CD4-positive, alpha-beta T cell (primary cell): ENCODE measurements at regions not wholly inside any gene's neighbourhood (a gene's known extent, or its start where the extent isn't known, plus 50 kb on each side); places are given as distances from the start of the nearest gene placed in this dataset.

Experiments used
- ATAC-seq: fragments of 200-7000 bp; cut with Tn5 transposase; one replicate; pipeline ENCODE4 v1.10.0; 2022; ENCODE audit warnings: mild to moderate bottlenecking; ENCODE audit not compliant: poor library complexity
- CTCF ChIA-PET: fragments of 350-600 bp; sonication (Branson Sonifier 250); formaldehyde crosslinking; loops from one replicate; lab custom pipeline; 2021; ENCODE audit warnings: antibody characterized with exemption, inconsistent platforms; lab: Charles Lee
- POLR2A ChIA-PET: fragments of 350-600 bp; sonication (Branson Sonifier 250); formaldehyde crosslinking; loops from one replicate; lab custom pipeline; 2021; ENCODE audit warnings: antibody characterized with exemption, inconsistent platforms; lab: Charles Lee
- DNase-seq, 14 experiments: peaks; one replicate each; pipeline ENCODE4 v3.0.0-alpha.2; 2013 to 2020; ENCODE audit warnings: mixed read lengths in 2 of 14
- H3K27ac ChIP-seq, 2 donors: one replicate each; pipeline versions ENCODE4 v1.5.1 to v1.7.0; 2013; ENCODE audit warnings: low read length in 2 of 2, low read depth in 1 of 2, mild to moderate bottlenecking in 1 of 2
- H3K27me3 ChIP-seq, 2 experiments: 1 replicate in 1 of 2; 2 replicates in 1 of 2; pipeline versions ENCODE4 v1.6.1 to v1.7.0; 2013; ENCODE audit warnings: low read length in 2 of 2, control low read depth in 1 of 2, mild to moderate bottlenecking in 1 of 2, moderate library complexity in 1 of 2; ENCODE audit not compliant: insufficient read depth in 2 of 2, control insufficient read depth in 1 of 2
- H3K36me3 ChIP-seq: one replicate; pipeline ENCODE4 v1.6.1; 2013; ENCODE audit warnings: low read length, control low read depth; ENCODE audit not compliant: insufficient read depth
- H3K4me1 ChIP-seq: one replicate; pipeline ENCODE4 v1.6.1; 2013; ENCODE audit warnings: low read length, control low read depth; ENCODE audit not compliant: insufficient read depth
- H3K4me3 ChIP-seq: one replicate; pipeline ENCODE4 v1.5.1; 2013; ENCODE audit warnings: mild to moderate bottlenecking, low read length, moderate library complexity
- H3K9me3 ChIP-seq, 2 experiments: 1 replicate in 1 of 2; 2 replicates in 1 of 2; pipeline versions ENCODE4 v1.6.1 to v1.7.0; 2013; ENCODE audit warnings: low read length in 2 of 2, mild to moderate bottlenecking in 2 of 2, control low read depth in 1 of 2, moderate library complexity in 1 of 2; ENCODE audit not compliant: control insufficient read depth in 1 of 2, insufficient read depth in 1 of 2
- H3K27ac Mint-ChIP-seq: one replicate; pipeline ENCODE4 v1.8.0; 2020; ENCODE audit warnings: mixed read lengths
- H3K27me3 Mint-ChIP-seq: one replicate; pipeline ENCODE4 v1.8.0; 2021; ENCODE audit warnings: mixed read lengths
- H3K36me3 Mint-ChIP-seq: one replicate; pipeline ENCODE4 v1.8.0; 2021; ENCODE audit warnings: low read depth, mixed read lengths
- H3K4me1 Mint-ChIP-seq: one replicate; pipeline ENCODE4 v1.8.0; 2021; ENCODE audit warnings: low read depth, mixed read lengths
- H3K4me3 Mint-ChIP-seq: one replicate; pipeline ENCODE4 v1.8.0; 2020; ENCODE audit warnings: mild to moderate bottlenecking, mixed read lengths
- H3K9me3 Mint-ChIP-seq: one replicate; pipeline ENCODE4 v1.8.0; 2020; ENCODE audit warnings: mixed read lengths
- intact Hi-C, 2 experiments: fragments of 100-400 bp; cut with DNase I in 1 of 2; cut with micrococcal nuclease in 1 of 2; formaldehyde crosslinking; loops; one replicate each; pipeline versions ENCODE4 v1.15.1 to v1.9.0; 2023 to 2025; cut with DNase I, micrococcal nuclease
- TF ChIP-seq, protein P1 (sequence below): fragments of 200-600 bp; IDR thresholded peaks from one replicate; pipeline ENCODE4 v1.8.0; 2022; ENCODE audit warnings: antibody characterized with exemption, mild to moderate bottlenecking

DNA sequence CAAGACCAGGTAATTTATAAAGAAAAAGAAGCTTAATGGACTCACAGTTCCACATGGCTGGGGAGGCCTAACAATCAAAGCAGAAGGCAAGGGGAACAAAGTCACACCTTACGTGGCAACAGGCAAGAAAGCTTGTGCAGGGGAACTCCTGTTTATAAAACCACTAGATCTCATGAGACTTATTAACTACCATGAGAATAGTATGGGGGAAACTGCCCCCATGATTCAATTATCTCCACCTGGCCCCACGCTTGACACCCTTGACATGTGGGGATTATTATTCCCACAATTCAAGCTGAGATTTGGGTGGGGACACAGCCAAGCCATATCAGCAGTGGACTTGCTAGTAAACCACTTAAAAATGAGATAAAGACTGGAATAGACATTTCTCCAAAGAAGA lies 451.7 kb downstream of the DNAJB9 start:
- H3K9me3 ChIP-seq = no peaks in the 10 kb centered on the region
- TF ChIP-seq, protein P1, sequence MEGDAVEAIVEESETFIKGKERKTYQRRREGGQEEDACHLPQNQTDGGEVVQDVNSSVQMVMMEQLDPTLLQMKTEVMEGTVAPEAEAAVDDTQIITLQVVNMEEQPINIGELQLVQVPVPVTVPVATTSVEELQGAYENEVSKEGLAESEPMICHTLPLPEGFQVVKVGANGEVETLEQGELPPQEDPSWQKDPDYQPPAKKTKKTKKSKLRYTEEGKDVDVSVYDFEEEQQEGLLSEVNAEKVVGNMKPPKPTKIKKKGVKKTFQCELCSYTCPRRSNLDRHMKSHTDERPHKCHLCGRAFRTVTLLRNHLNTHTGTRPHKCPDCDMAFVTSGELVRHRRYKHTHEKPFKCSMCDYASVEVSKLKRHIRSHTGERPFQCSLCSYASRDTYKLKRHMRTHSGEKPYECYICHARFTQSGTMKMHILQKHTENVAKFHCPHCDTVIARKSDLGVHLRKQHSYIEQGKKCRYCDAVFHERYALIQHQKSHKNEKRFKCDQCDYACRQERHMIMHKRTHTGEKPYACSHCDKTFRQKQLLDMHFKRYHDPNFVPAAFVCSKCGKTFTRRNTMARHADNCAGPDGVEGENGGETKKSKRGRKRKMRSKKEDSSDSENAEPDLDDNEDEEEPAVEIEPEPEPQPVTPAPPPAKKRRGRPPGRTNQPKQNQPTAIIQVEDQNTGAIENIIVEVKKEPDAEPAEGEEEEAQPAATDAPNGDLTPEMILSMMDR = no peak
- Mint-ChIP-seq H3K9me3 (peaks cover 2% of the 10 kb centered on the region), H3K36me3 (no peaks in the 10 kb centered on the region), H3K4me3 (no peak overlapping the region), H3K27me3 (no peaks in the 10 kb centered on the region), H3K27ac (no peak overlapping the region), H3K4me1 (no peaks in the 10 kb centered on the region)
- no peak overlapping the region for H3K27ac ChIP-seq
- no peaks in the 10 kb centered on the region for H3K27me3 ChIP-seq
- ATAC-seq = no peak
- DNase-seq = no peak
- H3K4me1 ChIP-seq = no peaks in the 10 kb centered on the region
- H3K36me3 ChIP-seq = no peaks in the 10 kb centered on the region
- H3K4me3 ChIP-seq = no peak overlapping the region
- CTCF ChIA-PET = no interaction called here
- intact Hi-C loops = no loop called here
- POLR2A ChIA-PET = no interaction called here

DNA sequence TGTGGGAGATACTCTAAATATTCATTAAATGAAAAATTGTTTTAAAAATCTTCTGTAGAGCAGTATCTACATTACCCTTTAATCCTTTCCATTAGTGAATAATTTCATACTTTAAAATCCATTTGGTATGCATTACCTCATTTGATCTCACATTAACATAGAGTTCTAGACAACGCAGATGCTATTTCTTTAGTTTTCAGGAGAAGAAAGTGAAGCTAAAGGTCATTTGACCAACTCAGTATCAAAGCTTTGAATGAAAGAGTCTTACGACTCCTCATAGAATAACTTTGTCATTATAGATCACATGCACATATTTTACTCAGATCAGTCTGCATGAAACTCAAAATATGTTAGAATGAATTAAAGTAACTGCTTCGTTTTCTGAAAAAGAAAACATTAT lies 460.2 kb downstream of the DNAJB9 start:
- H3K27me3 Mint-ChIP-seq = no peaks in the 10 kb centered on the region
- intact Hi-C loops = no loop called here
- H3K9me3 ChIP-seq = no peaks in the 10 kb centered on the region
- H3K36me3 ChIP-seq = no peaks in the 10 kb centered on the region
- H3K27ac Mint-ChIP-seq = no peak overlapping the region
- no peaks in the 10 kb centered on the region for H3K27me3 ChIP-seq
- H3K4me1 ChIP-seq = no peaks in the 10 kb centered on the region
- no peak overlapping the region for H3K27ac ChIP-seq
- H3K4me3 ChIP-seq = no peak overlapping the region
- ChIA-PET CTCF (no interaction called here), POLR2A (no interaction called here)
- H3K9me3 Mint-ChIP-seq = peaks cover 8% of the 10 kb centered on the region
- no peak for DNase-seq
- no peaks in the 10 kb centered on the region for H3K36me3 Mint-ChIP-seq
- TF ChIP-seq, protein P1 = no peak
- ATAC-seq = no peak
- H3K4me3 Mint-ChIP-seq = no peak overlapping the region
- no peaks in the 10 kb centered on the region for H3K4me1 Mint-ChIP-seq

DNA sequence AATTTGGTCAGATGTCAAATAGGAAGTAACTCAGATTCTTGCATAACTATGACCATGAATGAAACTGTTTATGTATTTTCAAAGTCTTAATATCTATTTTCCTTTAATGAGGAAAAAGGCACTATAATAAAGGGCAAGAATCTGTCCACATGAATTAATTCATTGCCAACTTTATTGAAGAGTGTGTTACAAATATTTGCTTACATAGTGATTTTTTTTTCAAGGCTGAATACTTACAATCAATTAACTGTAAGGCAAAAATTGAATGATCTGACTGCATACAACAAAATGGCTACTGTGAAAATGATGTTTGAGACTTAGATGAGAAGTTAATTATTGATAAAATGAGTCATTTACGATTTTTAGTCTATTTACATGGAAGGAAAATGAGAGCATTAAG lies 475.0 kb downstream of the DNAJB9 start:
- intact Hi-C loops = no loop called here
- CTCF ChIA-PET = no interaction called here
- H3K9me3 ChIP-seq = peaks cover 0 to 5% of the 10 kb centered on the region in 2 experiments

More for the DNA sequence above, 475.0 kb downstream of the DNAJB9 start:
- TF ChIP-seq, protein P1 = no peak
- Histone ChIP-seq H3K27ac (no peak overlapping the region), H3K4me3 (no peak overlapping the region), H3K4me1 (no peaks in the 10 kb centered on the region), H3K36me3 (no peaks in the 10 kb centered on the region), H3K27me3 (no peaks in the 10 kb centered on the region)
- Mint-ChIP-seq H3K27me3 (no peaks in the 10 kb centered on the region), H3K4me1 (no peaks in the 10 kb centered on the region), H3K4me3 (no peak overlapping the region), H3K9me3 (peaks cover 8% of the 10 kb centered on the region), H3K36me3 (no peaks in the 10 kb centered on the region), H3K27ac (no peak overlapping the region)
- POLR2A ChIA-PET = no interaction called here
- ATAC-seq (no peak), DNase-seq (no peak)
